ENCODE measurements at regions not wholly inside any gene's neighbourhood (a gene's known extent, or its start where the extent isn't known, plus 50 kb on each side); places are given as distances from the start of the nearest gene placed in this dataset.

GRCh38 chr1:10860218-10860617, 63.8 kb upstream of the CASZ1 start:
- no peak for TF ChIP-seq MAX (IDR thresholded peaks at IDR 0.05)
- no peak for TF ChIP-seq CTCF (IDR thresholded peaks at IDR 0.05; ENCODE audit: low read depth, low read length, missing input control)
- no peak for TF ChIP-seq SP1 (IDR thresholded peaks at IDR 0.05)
- no peak for TF ChIP-seq ZBTB33 (IDR thresholded peaks at IDR 0.05)
- TF ChIP-seq EGR1 (IDR thresholded peaks at IDR 0.05; ENCODE audit: low read depth in 2 of 2), result no peak
- TF ChIP-seq TAF1 (conservative IDR thresholded peaks at IDR 0.05), result no peak
- TF ChIP-seq REST (IDR thresholded peaks at IDR 0.05), result no peak
- TF ChIP-seq JUND (IDR thresholded peaks at IDR 0.05), result no peak
- no peak for TF ChIP-seq RAD21 (IDR thresholded peaks at IDR 0.05)
- TF ChIP-seq ATF3 (IDR thresholded peaks at IDR 0.05), result no peak
- TF ChIP-seq HNF4A (conservative IDR thresholded peaks at IDR 0.05), result no peak
- TF ChIP-seq FOXA1 (IDR thresholded peaks at IDR 0.05), result no peak
- no peak for TF ChIP-seq HNF4G (IDR thresholded peaks at IDR 0.05)
- no peak for TF ChIP-seq NR2F2 (IDR thresholded peaks at IDR 0.05)
